Natural killer cell (primary cell): ENCODE measurements at regions not wholly inside any gene's neighbourhood (a gene's known extent, or its start where the extent isn't known, plus 50 kb on each side); places are given as distances from the start of the nearest gene placed in this dataset.

Experiments
- ATAC-seq, 3 donors: fragments of 150-1000 bp in 2 of 3; fragments of 200-7000 bp in 1 of 3; cut with Tn5 transposase; 1 replicate in 1 of 3; 2 replicates in 2 of 3; pipeline ENCODE4 v1.10.0; 2021; ENCODE audit warnings: mild to moderate bottlenecking in 2 of 3, moderate library complexity in 2 of 3
- DNase-seq, 2 donors: peaks; one replicate each; pipeline versions ENCODE4 v3.0.0 to v3.0.0-alpha.2; 2013 to 2021; ENCODE audit warnings: mixed read lengths in 1 of 2
- H3K27ac ChIP-seq: one replicate; pipeline ENCODE4 v1.5.1; 2013; ENCODE audit warnings: mild to moderate bottlenecking, low read length
- H3K27me3 ChIP-seq: one replicate; pipeline ENCODE4 v1.6.1; 2013; ENCODE audit warnings: low read length; ENCODE audit not compliant: control insufficient read depth, insufficient read depth
- H3K36me3 ChIP-seq: one replicate; pipeline ENCODE4 v1.6.1; 2013; ENCODE audit warnings: low read length; ENCODE audit not compliant: control insufficient read depth, insufficient read depth
- H3K4me1 ChIP-seq: one replicate; pipeline ENCODE4 v1.6.1; 2013; ENCODE audit warnings: low read length; ENCODE audit not compliant: control insufficient read depth, insufficient read depth
- H3K4me3 ChIP-seq: one replicate; pipeline ENCODE4 v1.5.1; 2013; ENCODE audit warnings: low read length
- H3K9me3 ChIP-seq: one replicate; pipeline ENCODE4 v1.6.1; 2013; ENCODE audit warnings: low read length; ENCODE audit not compliant: control insufficient read depth, insufficient read depth
- H3K27ac Mint-ChIP-seq, 2 donors: one replicate each; pipeline ENCODE4 v1.8.0; 2022; ENCODE audit warnings: mild to moderate bottlenecking in 2 of 2, mixed read lengths in 2 of 2, moderate library complexity in 1 of 2
- H3K27me3 Mint-ChIP-seq, 2 donors: one replicate each; pipeline ENCODE4 v1.8.0; 2022; ENCODE audit warnings: low read depth in 2 of 2, mixed read lengths in 2 of 2
- H3K36me3 Mint-ChIP-seq: one replicate; pipeline ENCODE4 v1.8.0; 2022; ENCODE audit warnings: mixed read lengths
- H3K4me1 Mint-ChIP-seq, 2 donors: one replicate each; pipeline ENCODE4 v1.8.0; 2022; ENCODE audit warnings: mixed read lengths in 2 of 2
- H3K4me3 Mint-ChIP-seq: one replicate; pipeline ENCODE4 v1.8.0; 2022; ENCODE audit warnings: mild to moderate bottlenecking, moderate library complexity, mixed read lengths
- H3K9me3 Mint-ChIP-seq, 2 donors: one replicate each; pipeline ENCODE4 v1.8.0; 2022; ENCODE audit warnings: mixed read lengths in 2 of 2
- CTCF ChIP-seq: fragments of 200-600 bp; IDR thresholded peaks from one replicate; pipeline ENCODE4 v1.8.0; 2022; ENCODE audit warnings: antibody characterized with exemption
- WGBS: methylation state at CpG from one replicate; pipeline ENCODE4 v1.1.7; 2013; ENCODE audit warnings: missing lambda C conversion rate; ENCODE audit not compliant: insufficient coverage; 5-methylcytosine and 5-hydroxymethylcytosine counted together
- intact Hi-C: fragments of 100-400 bp; cut with micrococcal nuclease; formaldehyde crosslinking; loops from one replicate; pipeline ENCODE4 v1.14.2; 2022

GRCh38 chr13:104784891-104785290 is 1718.7 kb upstream of the SLC10A2 start:
- Mint-ChIP-seq H3K4me1 (no peaks in the 10 kb centered on the region), H3K27me3 (no peaks in the 10 kb centered on the region), H3K4me3 (no peak overlapping the region), H3K36me3 (no peaks in the 10 kb centered on the region), H3K27ac (no peak overlapping the region), H3K9me3 (no peaks in the 10 kb centered on the region)
- Histone ChIP-seq H3K36me3 (no peaks in the 10 kb centered on the region), H3K4me3 (no peak overlapping the region), H3K27ac (no peak overlapping the region), H3K9me3 (peaks cover 9% of the 10 kb centered on the region), H3K4me1 (no peaks in the 10 kb centered on the region), H3K27me3 (no peaks in the 10 kb centered on the region)
- TF ChIP-seq CTCF = no peak
- ATAC-seq (no peak), DNase-seq (no peak)
- intact Hi-C loops = no loop called here

DNA sequence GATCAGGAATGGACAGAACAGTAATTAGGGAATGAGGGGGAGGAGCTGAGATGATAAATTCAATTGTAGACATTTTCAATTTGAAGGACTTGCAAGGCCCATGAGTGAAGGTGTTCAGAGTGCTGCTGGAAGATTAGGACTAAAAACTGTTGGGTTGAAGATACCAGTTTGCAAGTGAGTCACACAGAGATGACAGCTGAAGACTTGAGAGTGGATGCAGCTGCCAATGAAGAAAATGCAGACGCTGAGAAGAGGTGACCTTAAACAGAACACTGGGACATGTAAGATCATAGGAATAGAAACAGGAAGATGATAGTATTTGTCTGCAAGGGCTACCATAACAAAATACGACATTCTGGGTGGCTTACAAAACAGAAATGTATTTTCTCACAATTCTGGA is 1716.5 kb upstream of the SLC10A2 start:
- no peaks in the 10 kb centered on the region for H3K36me3 Mint-ChIP-seq
- ATAC-seq = no peak
- WGBS = 57% methylated on average over 2 of the region's 2 CpGs
- H3K4me1 Mint-ChIP-seq = no peaks in the 10 kb centered on the region
- DNase-seq = no peak
- Histone ChIP-seq H3K4me3 (no peak overlapping the region), H3K4me1 (no peaks in the 10 kb centered on the region), H3K9me3 (peaks cover 9% of the 10 kb centered on the region), H3K27ac (no peak overlapping the region), H3K27me3 (no peaks in the 10 kb centered on the region), H3K36me3 (no peaks in the 10 kb centered on the region)
- no peak for TF ChIP-seq CTCF
- intact Hi-C loops = no loop called here
- no peak overlapping the region for H3K27ac Mint-ChIP-seq
- no peaks in the 10 kb centered on the region for H3K9me3 Mint-ChIP-seq
- H3K27me3 Mint-ChIP-seq = no peaks in the 10 kb centered on the region
- H3K4me3 Mint-ChIP-seq = no peak overlapping the region

- Mint-ChIP-seq H3K27ac (no peak overlapping the region), H3K36me3 (no peaks in the 10 kb centered on the region), H3K4me1 (peaks cover 0 to 3% of the 10 kb centered on the region in 2 donors), H3K27me3 (no peaks in the 10 kb centered on the region), H3K9me3 (no peaks in the 10 kb centered on the region), H3K4me3 (no peak overlapping the region)
- Histone ChIP-seq H3K4me1 (no peaks in the 10 kb centered on the region), H3K4me3 (no peak overlapping the region), H3K27me3 (no peaks in the 10 kb centered on the region), H3K9me3 (peaks cover 9% of the 10 kb centered on the region), H3K27ac (no peak overlapping the region), H3K36me3 (no peaks in the 10 kb centered on the region)
- no peak for DNase-seq
- ATAC-seq = no peak
- 80% methylated on average over 3 of the region's 4 CpGs for WGBS
- no peak for TF ChIP-seq CTCF
- intact Hi-C loops = no loop called here
Measured at GRCh38 chr13:104779311-104779993, 1713.2 kb upstream of the SLC10A2 start.

- H3K36me3 ChIP-seq = no peaks in the 10 kb centered on the region
- H3K9me3 ChIP-seq = no peaks in the 10 kb centered on the region
- 14% methylated on average over 1 of the region's 2 CpGs for WGBS
- H3K36me3 Mint-ChIP-seq = no peaks in the 10 kb centered on the region
- H3K27me3 Mint-ChIP-seq = no peaks in the 10 kb centered on the region
- TF ChIP-seq CTCF = peak; percentile 74
- no peaks in the 10 kb centered on the region for H3K9me3 Mint-ChIP-seq
- intact Hi-C loops = loop anchor here (1.0 kb wide), 1 partner anchor 429 kb away; no protein-coding TSS in a partner anchor
- DNase-seq (peak in 1 of 2 donors; percentile 37), ATAC-seq (peak in 2 of 3 donors; percentile 64 to 74)
- no peak overlapping the region for H3K27ac ChIP-seq
- H3K4me3 ChIP-seq = no peak overlapping the region
- no peaks in the 10 kb centered on the region for H3K4me1 ChIP-seq
- peaks cover 6 to 14% of the 10 kb centered on the region in 2 donors for H3K4me1 Mint-ChIP-seq
- H3K4me3 Mint-ChIP-seq = no peak overlapping the region
- peak overlapping the region in 1 of 2 donors; percentile 13 for H3K27ac Mint-ChIP-seq
- H3K27me3 ChIP-seq = no peaks in the 10 kb centered on the region
Measured at GRCh38 chr13:104773775-104774174, 1707.6 kb upstream of the SLC10A2 start.
